ENCODE measurements at regions not wholly inside any gene's neighbourhood (a gene's known extent, or its start where the extent isn't known, plus 50 kb on each side); places are given as distances from the start of the nearest gene placed in this dataset.
"Not testable (repeated sequence)": the region's sequence is repeated elsewhere in the genome, so short reads cannot be mapped to it uniquely, and the experiment has no call there.

GRCh38 chr6:4363656-4364055 is 228.3 kb upstream of the ECI2 start:
- H3K9me3 ChIP-seq = no peaks in the 10 kb centered on the region
- no peak for TF ChIP-seq CTCF (IDR thresholded peaks at IDR 0.05)

GRCh38 chr6:4362326-4362725 is 227.0 kb upstream of the ECI2 start:
- H3K36me3 ChIP-seq = no peaks in the 10 kb centered on the region
- H3K9me3 ChIP-seq = no peaks in the 10 kb centered on the region
- no peak for TF ChIP-seq CTCF (IDR thresholded peaks at IDR 0.05)
- no peak overlapping the region for H3K4me3 ChIP-seq
- H3K4me1 ChIP-seq = peaks cover 0 to 25% of the 10 kb centered on the region in 2 donors
- no peaks in the 10 kb centered on the region for H3K27me3 ChIP-seq
- DNase-seq (ENCODE audit: low spot score) = no peak
- no peak overlapping the region for H3K27ac ChIP-seq

More at GRCh38 chr6:4363656-4364055, 228.3 kb upstream of the ECI2 start:
- Histone ChIP-seq H3K4me3 (no peak overlapping the region), H3K4me1 (peaks cover 0 to 19% of the 10 kb centered on the region in 2 donors), H3K27ac (no peak overlapping the region), H3K36me3 (no peaks in the 10 kb centered on the region), H3K27me3 (no peaks in the 10 kb centered on the region)
- no peak for DNase-seq (ENCODE audit: low spot score)

GRCh38 chr6:4360920-4361319 is 225.5 kb upstream of the ECI2 start:
- H3K9me3 ChIP-seq = no peaks in the 10 kb centered on the region
- no peak overlapping the region for H3K4me3 ChIP-seq
- no peaks in the 10 kb centered on the region for H3K27me3 ChIP-seq
- H3K36me3 ChIP-seq = no peaks in the 10 kb centered on the region
- peaks cover 0 to 21% of the 10 kb centered on the region in 2 donors for H3K4me1 ChIP-seq
- no peak for TF ChIP-seq CTCF (IDR thresholded peaks at IDR 0.05)
- H3K27ac ChIP-seq = no peak overlapping the region
- DNase-seq (ENCODE audit: low spot score) = no peak

GRCh38 chr6:4359108-4359730 is 223.8 kb upstream of the ECI2 start:
- H3K27ac ChIP-seq = peak overlapping the region; percentile 87 to 98
- H3K4me3 ChIP-seq = no peak overlapping the region
- no peaks in the 10 kb centered on the region for H3K36me3 ChIP-seq
- no peaks in the 10 kb centered on the region for H3K9me3 ChIP-seq
- no peak for TF ChIP-seq CTCF (IDR thresholded peaks at IDR 0.05)
- H3K27me3 ChIP-seq = no peaks in the 10 kb centered on the region
- no peak for DNase-seq (ENCODE audit: low spot score)
- H3K4me1 ChIP-seq = peaks cover 0 to 16% of the 10 kb centered on the region in 2 donors

- no peak overlapping the region for H3K4me3 ChIP-seq
- peak overlapping the region; percentile 87 to 98 for H3K27ac ChIP-seq
- no peaks in the 10 kb centered on the region for H3K9me3 ChIP-seq
- peaks cover 0 to 16% of the 10 kb centered on the region in 2 donors for H3K4me1 ChIP-seq
- DNase-seq (ENCODE audit: low spot score) = peak; percentile 98
- H3K27me3 ChIP-seq = no peaks in the 10 kb centered on the region
- no peak for TF ChIP-seq CTCF (IDR thresholded peaks at IDR 0.05)
- H3K36me3 ChIP-seq = no peaks in the 10 kb centered on the region
Observed at GRCh38 chr6:4358414-4359107, 223.2 kb upstream of the ECI2 start.

- H3K27me3 ChIP-seq; H3K4me3 ChIP-seq; H3K9me3 ChIP-seq; H3K36me3 ChIP-seq; DNase-seq (ENCODE audit: low spot score): not testable (repeated sequence)
- peak overlapping the region; percentile 87 to 98 for H3K27ac ChIP-seq
- peaks cover 0 to 16% of the 10 kb centered on the region in 2 donors for H3K4me1 ChIP-seq
Observed at GRCh38 chr6:4357660-4358152, 222.3 kb upstream of the ECI2 start.

All from right atrium auricular region (tissue), 2 donors.